K562 (cell line): ENCODE measurements at regions not wholly inside any gene's neighbourhood (a gene's known extent, or its start where the extent isn't known, plus 50 kb on each side); places are given as distances from the start of the nearest gene placed in this dataset.

ENCODE experiments used
- ATAC-seq: fragments of 200-7000 bp; cut with Tn5 transposase; 3 replicates; pipeline ENCODE4 v1.9.1; 2020; ENCODE audit warnings: moderate library complexity
- BruUV-seq: library from RNA; stranded (reverse); fragments of 400-500 nt; replicated peaks from 2 replicates; lab custom pipeline; 2021; lab: Mats Ljungman, UMichigan
- CTCF ChIA-PET: fragments of 300-600 bp; formaldehyde crosslinking; extraction: SDS; loops from one replicate; lab custom pipeline; 2021; ENCODE audit warnings: low intra/inter-chr PET ratio; lab: Yijun Ruan, JAX
- POLR2A ChIA-PET: fragments of 300-600, 350-650 bp; sonication (Branson Sonifier 250); formaldehyde crosslinking; extraction: SDS; loops from one replicate; lab custom pipeline; 2021; ENCODE audit warnings: antibody characterized with exemption, inconsistent platforms; lab: Yijun Ruan, JAX
- DNase-seq, 4 experiments: peaks; one replicate each; pipeline versions ENCODE4 v3.0.0 to v3.0.0-alpha.2; 2011 to 2018; ENCODE audit warnings: low spot score in 3 of 4, mixed read lengths in 3 of 4; ENCODE audit errors: extremely low read depth in 1 of 4
- FAIRE-seq: peaks from 2 replicates; lab custom pipeline; 2011; peaks lifted over from hg19 to GRCh38; lab: Jason Lieb, UNC
- H2AFZ ChIP-seq: 2 replicates; pipeline ENCODE4 v1.6.0; 2011; ENCODE audit warnings: low read depth, low read length, control low read depth, inconsistent platforms
- H3K27ac ChIP-seq: fragments of 200-600 bp; 3 replicates; pipeline ENCODE4 v1.8.0; 2011; ENCODE audit warnings: low read depth, mild to moderate bottlenecking, control low read depth, inconsistent platforms, low read length, moderate library complexity, mixed read lengths; ENCODE audit errors: extremely low read depth
- H3K27me3 ChIP-seq, 2 experiments: fragments of 300-600 bp in 1 of 2; 2 replicates in 1 of 2; 3 replicates in 1 of 2; pipeline versions ENCODE4 v1.6.0 to v1.8.0; 2011; ENCODE audit warnings: inconsistent platforms in 2 of 2, low read length in 2 of 2, mild to moderate bottlenecking in 1 of 2, mixed read lengths in 1 of 2, moderate library complexity in 1 of 2; ENCODE audit not compliant: control insufficient read depth in 2 of 2, insufficient read depth in 2 of 2
- H3K36me3 ChIP-seq: fragments of 300-600 bp; 3 replicates; pipeline ENCODE4 v1.8.0; 2011; ENCODE audit warnings: mild to moderate bottlenecking, low read length, inconsistent platforms; ENCODE audit not compliant: control insufficient read depth, insufficient read depth
- H3K4me1 ChIP-seq, 2 experiments: fragments of 200-600 bp in 1 of 2; replicated peaks in 1 of 2; 2 replicates in 1 of 2; 3 replicates in 1 of 2; pipeline versions ENCODE4 v1.5.1 to v1.8.0; 2011; ENCODE audit warnings: inconsistent platforms in 2 of 2, low read length in 2 of 2, mild to moderate bottlenecking in 1 of 2, mixed read lengths in 1 of 2, moderate library complexity in 1 of 2; ENCODE audit not compliant: control insufficient read depth in 2 of 2, insufficient read depth in 2 of 2
- H3K4me2 ChIP-seq: 2 replicates; pipeline ENCODE4 v1.6.1; 2011; ENCODE audit warnings: low read length, control low read depth, inconsistent platforms, mixed read lengths; ENCODE audit not compliant: insufficient read depth
- H3K4me3 ChIP-seq: fragments of 200-600 bp; sonication (generic), shearing (Covaris generic); 2 replicates; pipeline ENCODE4 v1.5.1; 2016; ENCODE audit warnings: control low read depth, inconsistent platforms
- H3K79me2 ChIP-seq: fragments of 200-600 bp; 3 replicates; pipeline ENCODE4 v1.8.0; 2011; ENCODE audit warnings: low read length, inconsistent platforms; ENCODE audit not compliant: control insufficient read depth, insufficient read depth
- H3K9ac ChIP-seq, 2 experiments: 2 replicates each; pipeline versions ENCODE4 v1.6.0 to v1.6.1; 2011; ENCODE audit warnings: low read depth in 2 of 2, low read length in 2 of 2, control low read depth in 1 of 2, inconsistent platforms in 1 of 2, mild to moderate bottlenecking in 1 of 2, mixed read lengths in 1 of 2; ENCODE audit not compliant: insufficient read depth in 1 of 2
- H3K9me1 ChIP-seq: one replicate; pipeline ENCODE4 v1.6.0; 2011; ENCODE audit warnings: inconsistent platforms, mild to moderate bottlenecking, low read length, moderate library complexity; ENCODE audit not compliant: control insufficient read depth, insufficient read depth
- H3K9me3 ChIP-seq: replicated peaks from 2 replicates; pipeline ENCODE4 v1.5.1; 2011; ENCODE audit warnings: low read depth, low read length, inconsistent platforms; ENCODE audit not compliant: control insufficient read depth, insufficient read depth
- H4K20me1 ChIP-seq: replicated peaks from 2 replicates; pipeline ENCODE4 v1.6.1; 2011; ENCODE audit warnings: low read length, inconsistent platforms, mixed read lengths; ENCODE audit not compliant: control insufficient read depth, insufficient read depth
- CAMTA2 ChIP-seq: fragments of 250-450 bp; sonication (Bioruptor Pico); conservative IDR thresholded peaks from 2 replicates; pipeline ENCODE4 v1.5.1; 2022
- DDX20 ChIP-seq: fragments of 450-650 bp; IDR thresholded peaks from 2 replicates; pipeline ENCODE4 v1.6.1; 2016; ENCODE audit warnings: missing genetic modification characterization, low read depth, mild to moderate bottlenecking, missing compliant biosample characterization, moderate library complexity
- DNMT1 ChIP-seq: fragments of 450-650 bp; IDR thresholded peaks from 2 replicates; pipeline ENCODE4 v1.6.1; 2016; ENCODE audit warnings: antibody characterized with exemption, mild to moderate bottlenecking
- E2F1 ChIP-seq: sonication (generic); formaldehyde crosslinking; IDR thresholded peaks from 2 replicates; pipeline ENCODE4 v1.8.1; 2023; ENCODE audit warnings: mild to moderate bottlenecking, missing genetic modification reagents, moderate library complexity
- ELF2 ChIP-seq: fragments of 250-450 bp; sonication (Bioruptor Pico); IDR thresholded peaks from 2 replicates; pipeline ENCODE4 v1.5.0; 2021; ENCODE audit warnings: mild to moderate bottlenecking
- GTF2A2 ChIP-seq: IDR thresholded peaks from 2 replicates; pipeline ENCODE4 v1.6.1; 2016; ENCODE audit warnings: mild to moderate bottlenecking, missing genetic modification characterization, missing compliant biosample characterization
- JUND ChIP-seq, 2 experiments: IDR thresholded peaks; 2 replicates in 1 of 2; 3 replicates in 1 of 2; pipeline ENCODE4 v1.6.1; 2011; ENCODE audit warnings: borderline replicate concordance in 2 of 2, low read depth in 2 of 2, low read length in 2 of 2, improper control_type of control experiment in 1 of 2, missing biosample characterization in 1 of 2, missing genetic modification characterization in 1 of 2, missing genetic modification reagents in 1 of 2
- LARP7 ChIP-seq: fragments of 450-650 bp; IDR thresholded peaks from 2 replicates; pipeline ENCODE4 v1.6.1; 2016
- NCOA2 ChIP-seq, 2 experiments: fragments of 450-650 bp; IDR thresholded peaks; 2 replicates each; pipeline ENCODE4 v1.6.1; 2018; ENCODE audit warnings: mild to moderate bottlenecking in 2 of 2, moderate library complexity in 1 of 2; ENCODE audit not compliant: partially characterized antibody in 2 of 2
- NFATC3 ChIP-seq: fragments of 450-650 bp; IDR thresholded peaks from 2 replicates; pipeline ENCODE4 v1.6.1; 2017; ENCODE audit warnings: mild to moderate bottlenecking
- PHF21A ChIP-seq: fragments of 450-650 bp; IDR thresholded peaks from 2 replicates; pipeline ENCODE4 v1.6.1; 2017; ENCODE audit warnings: low read depth, borderline replicate concordance
- SUPT5H ChIP-seq: fragments of 450-650 bp; IDR thresholded peaks from 2 replicates; pipeline ENCODE4 v1.6.1; 2016
- TAF1 ChIP-seq: IDR thresholded peaks from 2 replicates; pipeline ENCODE4 v1.6.1; 2011; ENCODE audit warnings: mild to moderate bottlenecking, low read length, moderate library complexity; ENCODE audit not compliant: insufficient read depth, control insufficient read depth, severe bottlenecking; ENCODE audit errors: extremely low read depth
- ZFP36 ChIP-seq: fragments of 150-350 bp; IDR thresholded peaks from 2 replicates; pipeline ENCODE4 v1.6.1; 2018; ENCODE audit warnings: low read length, low read depth; ENCODE audit not compliant: partially characterized antibody
- WGBS: fragments of 100-300 bp; shearing (Covaris generic); methylation state at CpG from one replicate; pipeline ENCODE4 v1.1.6; 2016; ENCODE audit warnings: low coverage, mixed read lengths; ENCODE audit not compliant: insufficient coverage; ENCODE audit errors: missing lambda C conversion rate; 5-methylcytosine and 5-hydroxymethylcytosine counted together
- in situ Hi-C: fragments of 300-500 bp; cut with MboI; formaldehyde crosslinking; loops from 4 replicates; pipeline ENCODE4 v1.15.0; 2018; ENCODE audit warnings: inconsistent platforms, mixed read lengths
- intact Hi-C: fragments of 100-400 bp; cut with micrococcal nuclease; formaldehyde crosslinking; loops from 2 replicates; pipeline ENCODE4 v1.14.2; 2022
- TF ChIP-seq, protein P1 (sequence below): fragments of 450-650 bp; formaldehyde crosslinking; IDR thresholded peaks from 2 replicates; pipeline ENCODE4 v1.4.0; 2020; ENCODE audit warnings: mild to moderate bottlenecking, moderate library complexity

DNA sequence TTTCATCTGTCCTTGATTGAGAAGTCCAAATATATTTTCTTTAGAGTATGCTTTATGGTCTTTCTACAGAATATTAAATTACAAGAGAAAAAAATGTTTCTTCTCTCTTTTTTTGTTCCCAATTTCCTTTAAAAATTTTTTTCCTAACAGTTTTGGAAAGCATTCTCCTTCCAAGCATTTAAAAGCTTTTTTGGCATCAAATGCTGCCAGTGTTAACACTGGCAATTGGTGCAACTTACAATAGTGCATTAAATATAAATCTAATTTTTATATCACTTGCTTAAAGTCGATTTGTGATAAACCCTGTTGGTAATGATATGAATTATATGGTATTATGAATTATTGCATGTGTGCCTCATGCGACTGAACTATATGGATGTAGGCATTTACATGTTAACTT, 165.9 kb upstream of the ELL2 start:
- ChIA-PET CTCF (no interaction called here), POLR2A (interaction anchor here (1.2 to 1.6 kb wide), 2 partner anchors 18 to 19 kb away, joined by 3 read pairs; no protein-coding TSS in a partner anchor)
- in situ Hi-C loops = no loop called here
- DNase-seq = no peak
- H3K27ac ChIP-seq = no peak overlapping the region
- H3K79me2 ChIP-seq = no peaks in the 10 kb centered on the region
- no peaks in the 10 kb centered on the region for H3K4me1 ChIP-seq
- no peak overlapping the region for H3K4me2 ChIP-seq
- no peaks in the 10 kb centered on the region for H3K36me3 ChIP-seq
- TF ChIP-seq ELF2 (CRISPR knock-in tag) = no peak
- no peak for TF ChIP-seq PHF21A
- TF ChIP-seq LARP7 = no peak
- no peak for TF ChIP-seq GTF2A2 (tag)
- TF ChIP-seq NCOA2 (IDR thresholded peaks at IDR 0.05; ENCODE audit: partially characterized antibody in 2 of 2) = no peak
- TF ChIP-seq CAMTA2 (CRISPR knock-in tag) = no peak
- TF ChIP-seq, all 486 proteins: peak for 0
- Histone ChIP-seq H4K20me1 (no peaks in the 10 kb centered on the region), H2AFZ (no peak overlapping the region), H3K27me3 (no peaks in the 10 kb centered on the region; a peak in 1 of 5 replicates), H3K9me3 (no peaks in the 10 kb centered on the region), H3K9me1 (no peaks in the 10 kb centered on the region), H3K4me3 (no peak overlapping the region), H3K9ac (no peak overlapping the region)
- WGBS = 8% methylated on average over 2 of the region's 2 CpGs
- ATAC-seq (no peak), FAIRE-seq (no peak)
- no TSS peak for BruUV-seq
- intact Hi-C loops = no loop called here

DNA sequence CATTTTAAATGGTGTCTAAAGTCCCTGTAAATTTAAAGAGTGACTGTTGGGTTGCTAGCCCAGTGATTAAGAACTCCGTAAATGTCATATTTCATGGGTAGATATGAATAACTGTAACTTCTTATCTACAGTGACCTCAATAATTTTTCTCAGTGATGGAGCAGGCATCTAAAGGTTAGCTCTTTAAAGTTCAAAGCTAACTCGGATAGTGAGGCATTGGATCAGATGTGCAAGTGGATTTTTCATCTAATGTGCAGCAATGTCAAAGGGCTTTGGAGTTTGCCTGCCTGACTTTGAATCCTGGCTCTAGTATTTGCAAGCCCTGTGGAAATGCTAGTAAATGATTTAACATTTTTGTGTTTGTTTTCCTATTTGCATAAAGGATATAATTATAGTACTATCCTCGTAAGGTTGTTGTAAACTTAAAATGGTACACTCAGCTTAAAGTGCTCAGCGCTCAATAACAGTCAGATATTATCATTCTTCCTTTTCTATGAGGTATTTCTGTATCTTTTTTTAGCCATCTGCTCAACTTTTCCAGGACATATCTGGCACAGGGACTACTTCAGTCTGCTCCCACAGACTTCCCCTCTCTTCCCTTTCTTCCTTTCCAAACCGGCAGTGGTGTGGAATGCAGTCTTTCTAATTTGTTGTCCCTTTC, 163.7 kb upstream of the ELL2 start:
- DNase-seq (no peak), ATAC-seq (no peak), FAIRE-seq (no peak)
- Histone ChIP-seq H3K36me3 (no peaks in the 10 kb centered on the region), H4K20me1 (no peaks in the 10 kb centered on the region), H3K9ac (no peak overlapping the region), H3K27me3 (no peaks in the 10 kb centered on the region; a peak in 1 of 5 replicates), H3K79me2 (no peaks in the 10 kb centered on the region), H3K4me2 (no peak overlapping the region), H3K4me3 (no peak overlapping the region), H3K9me3 (no peaks in the 10 kb centered on the region), H2AFZ (no peak overlapping the region), H3K9me1 (no peaks in the 10 kb centered on the region), H3K27ac (no peak overlapping the region), H3K4me1 (no peaks in the 10 kb centered on the region)
- POLR2A ChIA-PET = no interaction called here
- 1% methylated on average over 5 of the region's 5 CpGs for WGBS
- BruUV-seq = no TSS peak
- in situ Hi-C loops = no loop called here
- CTCF ChIA-PET = no interaction called here
- intact Hi-C loops = no loop called here
- no peak for TF ChIP-seq E2F1 (CRISPR knock-in tag)
- no peak for TF ChIP-seq JUND (IDR thresholded peaks at IDR 0.05; ENCODE audit: borderline replicate concordance, low read depth, low read length)
- no peak for TF ChIP-seq JUND (tag; IDR thresholded peaks at IDR 0.05; ENCODE audit: borderline replicate concordance, low read depth, low read length)
- no peak for TF ChIP-seq NFATC3
- TF ChIP-seq DDX20 = no peak
- no peak for TF ChIP-seq TAF1
- TF ChIP-seq ZFP36 = no peak
- no peak for TF ChIP-seq DNMT1
- TF ChIP-seq, protein P1, sequence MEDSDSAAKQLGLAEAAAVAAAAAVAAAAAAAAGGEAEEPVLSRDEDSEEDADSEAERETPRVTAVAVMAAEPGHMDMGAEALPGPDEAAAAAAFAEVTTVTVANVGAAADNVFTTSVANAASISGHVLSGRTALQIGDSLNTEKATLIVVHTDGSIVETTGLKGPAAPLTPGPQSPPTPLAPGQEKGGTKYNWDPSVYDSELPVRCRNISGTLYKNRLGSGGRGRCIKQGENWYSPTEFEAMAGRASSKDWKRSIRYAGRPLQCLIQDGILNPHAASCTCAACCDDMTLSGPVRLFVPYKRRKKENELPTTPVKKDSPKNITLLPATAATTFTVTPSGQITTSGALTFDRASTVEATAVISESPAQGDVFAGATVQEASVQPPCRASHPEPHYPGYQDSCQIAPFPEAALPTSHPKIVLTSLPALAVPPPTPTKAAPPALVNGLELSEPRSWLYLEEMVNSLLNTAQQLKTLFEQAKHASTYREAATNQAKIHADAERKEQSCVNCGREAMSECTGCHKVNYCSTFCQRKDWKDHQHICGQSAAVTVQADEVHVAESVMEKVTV (CRISPR knock-in tag) = no peak
- TF ChIP-seq SUPT5H = no peak
